ENCODE measurements at regions not wholly inside any gene's neighbourhood (a gene's known extent, or its start where the extent isn't known, plus 50 kb on each side); places are given as distances from the start of the nearest gene placed in this dataset.

GRCh38 chr11:23555085-23555484 lies 694.8 kb upstream of the CCDC179 start:
- TF ChIP-seq POLR2A (IDR thresholded peaks at IDR 0.05) (no peak), CTCF (IDR thresholded peaks at IDR 0.05) (no peak)
